A673 (cell line): ENCODE measurements at regions not wholly inside any gene's neighbourhood (a gene's known extent, or its start where the extent isn't known, plus 50 kb on each side); places are given as distances from the start of the nearest gene placed in this dataset.

ENCODE experiments used
- EZH2 ChIP-seq: fragments of 200-600 bp; sonication (generic); IDR thresholded peaks from 2 replicates; pipeline ENCODE4 v1.6.1; 2017; ENCODE audit warnings: borderline replicate concordance, low read depth, mild to moderate bottlenecking, mixed read lengths, antibody characterized with exemption, low read length; ENCODE audit not compliant: poor library complexity, severe bottlenecking
- TF ChIP-seq, protein P1 (sequence below): fragments of 300-800, 200-600 bp; sonication (generic); conservative IDR thresholded peaks from 2 replicates; pipeline ENCODE4 v1.5.1; 2017; ENCODE audit warnings: low read depth, mild to moderate bottlenecking, antibody characterized with exemption, low read length, moderate library complexity, mixed read lengths

DNA sequence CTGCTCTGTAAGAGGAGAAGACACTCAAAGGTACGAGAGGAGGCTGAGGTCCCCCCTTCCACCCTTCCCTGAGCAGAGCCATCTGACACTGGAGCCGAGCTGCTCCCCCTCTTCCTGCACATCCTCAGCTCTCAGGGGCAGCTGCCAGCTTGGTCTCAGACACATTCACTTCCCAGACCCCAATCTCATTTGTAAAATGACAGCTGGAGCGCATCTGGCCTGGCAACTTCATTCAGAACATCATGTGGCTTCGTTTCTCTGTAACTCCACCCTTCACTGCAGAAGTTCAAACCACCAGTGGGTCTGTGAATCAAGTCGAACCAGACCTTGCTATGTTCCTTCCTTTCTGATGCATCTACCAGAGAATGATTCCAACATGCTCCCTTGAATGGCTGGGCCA, 145.6 kb upstream of the CDH4 start:
- TF ChIP-seq, protein P1, sequence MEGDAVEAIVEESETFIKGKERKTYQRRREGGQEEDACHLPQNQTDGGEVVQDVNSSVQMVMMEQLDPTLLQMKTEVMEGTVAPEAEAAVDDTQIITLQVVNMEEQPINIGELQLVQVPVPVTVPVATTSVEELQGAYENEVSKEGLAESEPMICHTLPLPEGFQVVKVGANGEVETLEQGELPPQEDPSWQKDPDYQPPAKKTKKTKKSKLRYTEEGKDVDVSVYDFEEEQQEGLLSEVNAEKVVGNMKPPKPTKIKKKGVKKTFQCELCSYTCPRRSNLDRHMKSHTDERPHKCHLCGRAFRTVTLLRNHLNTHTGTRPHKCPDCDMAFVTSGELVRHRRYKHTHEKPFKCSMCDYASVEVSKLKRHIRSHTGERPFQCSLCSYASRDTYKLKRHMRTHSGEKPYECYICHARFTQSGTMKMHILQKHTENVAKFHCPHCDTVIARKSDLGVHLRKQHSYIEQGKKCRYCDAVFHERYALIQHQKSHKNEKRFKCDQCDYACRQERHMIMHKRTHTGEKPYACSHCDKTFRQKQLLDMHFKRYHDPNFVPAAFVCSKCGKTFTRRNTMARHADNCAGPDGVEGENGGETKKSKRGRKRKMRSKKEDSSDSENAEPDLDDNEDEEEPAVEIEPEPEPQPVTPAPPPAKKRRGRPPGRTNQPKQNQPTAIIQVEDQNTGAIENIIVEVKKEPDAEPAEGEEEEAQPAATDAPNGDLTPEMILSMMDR, result no peak
- TF ChIP-seq EZH2, result no peak
